ENCODE measurements at regions not wholly inside any gene's neighbourhood (a gene's known extent, or its start where the extent isn't known, plus 50 kb on each side); places are given as distances from the start of the nearest gene placed in this dataset.

DNA sequence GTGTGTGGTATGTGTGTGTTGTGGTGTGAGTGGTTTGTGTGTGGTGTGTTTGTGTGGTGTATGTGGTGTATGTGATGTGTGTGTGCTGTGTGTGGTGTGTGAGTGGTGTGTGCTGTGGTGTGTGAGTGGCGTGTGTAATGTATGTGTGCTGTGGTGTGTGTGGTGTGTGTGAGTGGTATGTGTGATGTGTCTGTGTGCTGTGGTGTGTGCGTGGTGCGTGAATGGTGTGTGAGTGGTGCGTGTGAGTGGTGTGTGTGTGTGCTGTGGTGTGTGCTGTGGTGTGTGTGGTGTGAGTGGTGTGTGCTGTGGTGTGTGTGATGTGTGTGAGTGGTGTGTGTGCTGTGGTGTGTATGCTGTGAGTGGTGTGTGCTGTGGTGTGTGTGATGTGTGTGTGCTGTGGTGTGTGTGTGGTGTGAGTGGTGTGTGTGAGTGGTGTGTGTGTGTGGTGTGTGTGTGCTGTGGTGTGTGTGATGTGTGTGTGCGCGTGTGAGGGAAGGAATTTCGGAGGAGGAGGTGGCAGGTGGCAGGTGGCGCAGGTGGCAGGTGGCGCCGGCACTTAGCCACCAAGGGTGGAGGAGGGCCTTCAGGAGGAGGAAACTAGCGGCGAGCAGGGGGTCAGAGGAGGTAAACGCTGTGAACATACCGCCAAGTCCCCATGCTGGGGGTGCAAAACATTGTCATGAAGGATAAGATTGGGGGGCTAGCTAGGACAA is 191.8 kb downstream of the MELK start:
- no peak for DNase-seq (ENCODE audit: low read depth in 3 of 3)

DNA sequence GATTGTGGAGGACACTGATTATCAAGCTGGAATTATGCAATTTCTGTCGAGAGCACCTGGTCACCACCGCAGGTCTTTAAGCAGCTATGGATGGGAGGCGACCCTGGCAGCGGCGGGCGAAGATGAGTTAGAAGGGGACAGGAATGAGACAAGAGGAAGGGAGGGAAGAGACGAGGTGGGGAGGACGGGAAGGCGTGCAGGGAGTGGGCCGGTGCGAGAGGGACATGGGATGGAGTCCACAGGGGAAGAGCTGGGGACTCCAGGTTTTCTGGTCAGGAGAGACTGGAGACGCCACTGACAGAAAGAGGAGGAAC is 192.3 kb downstream of the MELK start:
- DNase-seq (ENCODE audit: low read depth in 3 of 3), result no peak

DNA sequence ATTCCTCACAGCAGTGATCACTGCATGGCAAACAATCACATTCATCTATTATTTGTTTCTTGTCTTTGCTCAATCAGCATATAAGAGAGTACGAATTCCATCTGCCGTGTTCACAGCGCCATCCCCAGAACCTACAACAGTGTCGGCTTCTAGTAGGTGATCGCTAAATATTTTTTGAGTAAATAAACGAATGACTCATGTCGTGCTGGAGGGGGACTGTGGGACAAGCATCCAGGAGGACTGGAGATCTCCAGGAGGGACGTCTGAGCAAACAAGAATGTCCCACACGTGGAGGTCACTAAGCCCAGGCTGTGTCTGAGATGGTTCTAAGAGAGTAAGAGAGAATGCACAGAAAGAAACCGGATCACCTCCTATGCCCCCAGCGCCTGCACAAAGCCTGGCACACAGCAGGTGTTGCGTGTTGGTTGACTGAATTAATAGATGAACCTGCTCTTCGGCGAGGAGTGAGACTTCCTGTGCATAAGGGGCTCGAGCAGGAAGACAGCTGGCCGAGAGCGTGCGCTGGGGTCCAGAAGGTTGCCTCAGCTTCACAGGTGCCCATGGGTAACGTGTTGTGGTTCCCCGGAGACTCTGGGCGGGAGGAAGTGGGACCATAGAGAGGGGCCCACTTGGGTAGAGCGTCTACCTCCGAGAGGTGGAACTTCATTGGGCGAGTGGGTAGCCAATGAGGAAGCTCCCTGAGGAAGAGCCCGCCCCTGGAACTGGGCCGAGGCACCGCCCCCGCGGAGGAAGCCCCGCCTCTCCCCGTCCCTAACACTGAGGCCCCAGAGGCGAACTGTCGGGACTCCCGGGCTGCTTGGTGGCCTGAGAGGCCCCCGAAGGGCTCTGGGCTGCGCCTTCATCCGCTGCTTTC is 193.0 kb downstream of the MELK start:
- DNase-seq (ENCODE audit: low read depth in 3 of 3), result peak; percentile 75 to 89 (median 81)

DNA sequence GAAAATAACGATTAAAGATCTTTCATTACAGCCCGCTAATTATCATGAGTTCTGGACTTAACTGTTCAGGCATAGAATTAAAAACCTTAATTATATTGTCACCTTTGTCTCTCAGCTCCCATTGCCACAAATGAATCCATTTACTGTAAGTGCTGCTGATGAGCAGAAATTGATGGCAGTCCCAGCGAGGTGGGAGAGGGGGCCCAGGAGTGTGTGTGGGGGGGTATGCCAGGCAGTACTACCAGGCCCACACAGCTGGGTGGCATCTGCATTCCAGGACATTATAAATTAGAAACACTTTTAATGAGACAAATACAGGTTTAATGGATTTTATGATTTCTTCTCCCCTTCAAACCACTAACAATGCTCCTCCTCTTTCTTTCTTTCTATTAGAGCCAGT is 196.0 kb downstream of the MELK start:
- DNase-seq (ENCODE audit: low read depth in 3 of 3), result no peak

DNA sequence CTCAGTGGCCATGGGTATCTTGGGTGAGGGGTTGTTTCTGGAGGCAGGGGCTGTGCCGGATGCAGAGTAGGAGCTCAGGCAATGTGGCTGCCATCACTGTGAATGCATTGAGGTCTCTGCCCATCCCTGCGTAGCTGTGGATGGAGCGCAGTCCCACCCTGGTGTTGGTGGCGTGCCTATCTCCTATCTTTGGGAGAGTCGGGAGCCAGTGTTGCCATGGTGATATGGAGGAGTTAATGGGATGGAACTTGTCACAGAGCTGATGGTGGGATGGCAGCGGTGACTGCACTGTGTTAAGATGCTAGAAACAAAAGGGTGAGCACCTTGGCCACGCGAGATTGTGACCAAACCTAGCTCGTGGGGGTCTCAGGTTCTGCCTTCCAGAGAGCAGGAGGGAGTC is 197.3 kb downstream of the MELK start:
- no peak for DNase-seq (ENCODE audit: low read depth in 3 of 3)

DNA sequence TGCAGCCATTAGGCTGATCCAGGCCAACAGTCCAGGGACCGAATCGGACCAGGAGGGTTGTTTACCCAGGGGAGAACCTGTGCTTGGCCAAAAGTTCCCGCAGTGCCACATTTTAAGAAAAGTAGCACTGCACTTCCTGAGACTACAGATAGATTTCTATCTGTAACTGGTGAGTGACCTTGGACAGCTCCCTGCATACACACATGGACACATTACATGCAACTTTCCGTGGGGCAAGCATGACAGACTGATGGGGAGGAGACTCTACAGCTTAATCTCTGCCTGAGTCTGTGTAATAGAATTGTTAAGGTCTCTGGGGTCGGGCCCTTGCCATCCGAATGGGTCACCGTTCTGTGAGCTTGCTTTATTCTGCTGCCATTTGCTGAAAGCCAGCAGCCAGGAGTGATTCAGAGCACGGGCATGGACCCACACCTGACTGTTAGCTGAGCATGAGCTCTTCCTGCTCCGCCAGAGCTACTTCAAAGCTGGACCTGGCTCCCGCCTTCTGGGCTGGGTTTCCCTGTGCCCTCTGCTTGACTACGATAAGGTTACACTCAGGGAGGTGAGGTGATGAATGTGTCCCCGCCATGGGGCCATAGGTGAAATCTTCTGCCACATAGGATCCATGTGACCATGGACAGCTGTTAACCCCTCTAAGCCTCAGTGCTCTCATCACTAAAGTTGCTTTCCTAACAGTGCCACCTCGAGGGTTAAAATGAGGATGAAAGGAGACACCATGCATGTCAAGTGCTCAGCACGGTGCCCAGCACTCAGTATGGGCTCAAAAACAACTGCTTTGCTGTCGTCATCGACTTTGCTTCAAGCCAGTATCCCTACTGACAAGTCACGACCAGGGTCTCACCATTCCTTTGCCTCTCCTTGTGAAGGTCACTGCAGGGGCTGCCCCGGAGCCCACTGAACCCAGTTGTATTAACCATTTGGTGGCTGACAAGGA is 200.0 kb downstream of the MELK start:
- no peak for DNase-seq (ENCODE audit: low read depth in 3 of 3)

DNA sequence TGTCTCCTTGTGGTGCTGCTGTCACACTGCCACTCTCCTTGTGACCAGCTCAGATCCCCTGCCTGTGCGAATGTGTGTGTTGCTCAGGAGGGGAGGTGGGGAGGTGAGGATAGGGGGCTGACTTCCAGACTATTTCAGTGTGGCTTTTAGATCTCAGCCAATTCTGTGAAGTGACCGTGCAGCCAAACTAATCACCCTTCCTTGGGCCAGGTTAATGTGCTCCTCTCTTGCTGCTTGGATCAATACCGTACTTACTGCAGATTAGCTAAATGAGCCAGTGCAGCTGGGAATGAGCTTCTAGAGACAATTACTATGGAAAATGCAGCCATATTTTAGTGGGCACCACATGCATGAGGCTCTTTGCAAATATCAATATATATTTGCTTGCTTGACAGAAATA is 206.0 kb downstream of the MELK start:
- DNase-seq (ENCODE audit: low read depth in 3 of 3), result no peak

DNA sequence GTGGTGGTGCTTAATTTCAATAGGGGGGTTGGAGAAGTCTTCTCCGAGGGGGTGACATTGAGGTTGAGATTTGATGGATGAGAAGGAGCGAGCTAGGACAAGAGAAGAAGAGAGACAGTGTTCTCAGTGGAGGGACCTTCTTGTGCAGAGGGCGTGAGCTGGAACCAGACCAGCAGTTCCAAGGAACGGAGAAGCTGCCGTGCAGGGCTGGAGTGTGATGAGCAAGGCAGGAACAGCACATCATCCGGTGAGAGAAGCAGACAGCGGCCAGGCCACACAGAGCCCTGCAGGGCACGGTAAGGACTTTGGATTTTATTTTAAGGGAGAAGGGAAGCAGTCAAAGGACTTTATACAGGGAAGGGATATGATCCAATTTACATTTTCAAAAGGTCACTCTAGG is 206.9 kb downstream of the MELK start:
- no peak for DNase-seq (ENCODE audit: low read depth in 3 of 3)

DNA sequence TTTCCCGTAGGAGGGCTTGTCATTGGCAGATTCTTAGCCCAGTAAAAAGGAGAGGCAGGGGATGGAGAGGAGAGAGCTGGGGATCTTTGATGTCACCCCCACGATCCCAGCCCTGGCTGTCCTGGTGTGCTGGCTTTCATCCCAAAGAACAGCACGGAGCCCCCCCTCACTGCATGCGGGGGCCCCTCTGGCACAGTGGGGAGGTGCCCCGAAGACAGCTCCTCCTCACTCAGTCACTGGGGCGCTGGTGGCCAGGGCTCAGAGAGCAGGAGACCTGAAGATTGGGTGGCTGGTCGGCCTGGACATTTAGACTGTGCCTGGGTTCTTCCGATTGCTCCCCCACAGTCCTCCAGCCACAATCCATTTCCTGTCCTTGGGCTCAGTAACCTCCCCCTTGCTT is 207.5 kb downstream of the MELK start:
- no peak for DNase-seq (ENCODE audit: low read depth in 3 of 3)

DNA sequence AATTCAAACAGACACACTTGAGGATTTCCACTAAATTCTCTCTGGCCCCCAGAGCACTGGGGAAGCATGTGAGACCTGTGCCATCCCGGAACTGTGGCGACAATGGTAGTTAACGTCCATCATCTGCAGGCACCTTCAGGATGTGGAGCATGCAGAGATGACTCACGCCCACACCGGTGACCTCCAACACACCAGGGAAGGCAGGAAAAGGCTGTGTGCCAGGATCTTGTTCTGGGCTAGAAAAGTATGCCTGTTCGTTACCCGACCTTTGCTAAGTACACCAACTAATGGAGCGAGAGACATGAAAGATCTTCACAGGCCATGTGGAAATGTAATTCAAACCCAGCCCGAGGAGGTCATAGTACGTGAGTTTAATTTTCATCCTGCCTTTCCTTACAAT is 208.8 kb downstream of the MELK start:
- DNase-seq (ENCODE audit: low read depth in 3 of 3), result no peak

Measured in stimulated activated CD4-positive, alpha-beta T cell treated with anti-CD3 and anti-CD28 coated beads, TNF-alpha, amount 100 ng/mL, for 4 hours (primary cell).